ENCODE measurements at regions not wholly inside any gene's neighbourhood (a gene's known extent, or its start where the extent isn't known, plus 50 kb on each side); places are given as distances from the start of the nearest gene placed in this dataset.
"Not testable (repeated sequence)": the region's sequence is repeated elsewhere in the genome, so short reads cannot be mapped to it uniquely, and the experiment has no call there.

GRCh38 chr13:64480672-64481071 is 2749.5 kb downstream of the PCDH9 start:
- no peak overlapping the region for H3K27ac ChIP-seq (ENCODE audit: low read length)
- H3K27me3 ChIP-seq (ENCODE audit: insufficient read depth, low read length), result no peaks in the 10 kb centered on the region
- no peak overlapping the region for H3K9ac ChIP-seq (ENCODE audit: low read depth, low read length)
- H3K4me1 ChIP-seq (ENCODE audit: insufficient read depth, low read length), result peaks cover 11% of the 10 kb centered on the region
- no peaks in the 10 kb centered on the region for H3K36me3 ChIP-seq (ENCODE audit: insufficient read depth, low read depth, low read length)
- no peak overlapping the region for H3K4me3 ChIP-seq (ENCODE audit: low read length)
- H3K9me3 ChIP-seq (ENCODE audit: insufficient read depth, low read depth, low read length), result no peaks in the 10 kb centered on the region

GRCh38 chr13:64480211-64480610 is 2749.9 kb downstream of the PCDH9 start:
- Histone ChIP-seq H3K9ac (ENCODE audit: low read depth, low read length) (no peak overlapping the region), H3K4me1 (ENCODE audit: insufficient read depth, low read length) (peaks cover 11% of the 10 kb centered on the region), H3K36me3 (ENCODE audit: insufficient read depth, low read depth, low read length) (no peaks in the 10 kb centered on the region), H3K4me3 (ENCODE audit: low read length) (no peak overlapping the region), H3K27ac (ENCODE audit: low read length) (no peak overlapping the region), H3K9me3 (ENCODE audit: insufficient read depth, low read depth, low read length) (no peaks in the 10 kb centered on the region), H3K27me3 (ENCODE audit: insufficient read depth, low read length) (no peaks in the 10 kb centered on the region)

- H3K27ac ChIP-seq (ENCODE audit: low read length), result no peak overlapping the region
- no peak overlapping the region for H3K4me3 ChIP-seq (ENCODE audit: low read length)
- no peaks in the 10 kb centered on the region for H3K36me3 ChIP-seq (ENCODE audit: insufficient read depth, low read depth, low read length)
- peaks cover 13% of the 10 kb centered on the region for H3K4me1 ChIP-seq (ENCODE audit: insufficient read depth, low read length)
- no peaks in the 10 kb centered on the region for H3K9me3 ChIP-seq (ENCODE audit: insufficient read depth, low read depth, low read length)
- H3K27me3 ChIP-seq (ENCODE audit: insufficient read depth, low read length), result no peaks in the 10 kb centered on the region
- no peak overlapping the region for H3K9ac ChIP-seq (ENCODE audit: low read depth, low read length)
Observed at GRCh38 chr13:64477146-64477545, 2753.0 kb downstream of the PCDH9 start.

- peaks cover 19% of the 10 kb centered on the region for H3K4me1 ChIP-seq (ENCODE audit: insufficient read depth, low read length)
- not testable (repeated sequence) for H3K9me3 ChIP-seq (ENCODE audit: insufficient read depth, low read depth, low read length); H3K9ac ChIP-seq (ENCODE audit: low read depth, low read length); H3K4me3 ChIP-seq (ENCODE audit: low read length); H3K27me3 ChIP-seq (ENCODE audit: insufficient read depth, low read length); H3K36me3 ChIP-seq (ENCODE audit: insufficient read depth, low read depth, low read length); H3K27ac ChIP-seq (ENCODE audit: low read length)
Observed at GRCh38 chr13:64476041-64476568, 2754.0 kb downstream of the PCDH9 start.

GRCh38 chr13:64471916-64472315 is 2758.2 kb downstream of the PCDH9 start:
- H3K36me3 ChIP-seq (ENCODE audit: insufficient read depth, low read depth, low read length), result no peaks in the 10 kb centered on the region
- no peaks in the 10 kb centered on the region for H3K27me3 ChIP-seq (ENCODE audit: insufficient read depth, low read length)
- peaks cover 12% of the 10 kb centered on the region; the same call in 1 of the 2 replicates for H3K4me1 ChIP-seq (ENCODE audit: insufficient read depth, low read length)
- no peak overlapping the region for H3K27ac ChIP-seq (ENCODE audit: low read length)
- no peak overlapping the region for H3K4me3 ChIP-seq (ENCODE audit: low read length)
- no peaks in the 10 kb centered on the region for H3K9me3 ChIP-seq (ENCODE audit: insufficient read depth, low read depth, low read length)
- no peak overlapping the region for H3K9ac ChIP-seq (ENCODE audit: low read depth, low read length)

GRCh38 chr13:64470751-64471150 is 2759.4 kb downstream of the PCDH9 start:
- H3K27me3 ChIP-seq (ENCODE audit: insufficient read depth, low read length), result no peaks in the 10 kb centered on the region
- H3K9ac ChIP-seq (ENCODE audit: low read depth, low read length), result no peak overlapping the region
- H3K27ac ChIP-seq (ENCODE audit: low read length), result no peak overlapping the region
- H3K4me1 ChIP-seq (ENCODE audit: insufficient read depth, low read length), result peaks cover 12% of the 10 kb centered on the region; the same call in 1 of the 2 replicates
- H3K4me3 ChIP-seq (ENCODE audit: low read length), result no peak overlapping the region
- H3K9me3 ChIP-seq (ENCODE audit: insufficient read depth, low read depth, low read length), result no peaks in the 10 kb centered on the region
- no peaks in the 10 kb centered on the region for H3K36me3 ChIP-seq (ENCODE audit: insufficient read depth, low read depth, low read length)

GRCh38 chr13:64459778-64460177 is 2770.4 kb downstream of the PCDH9 start:
- Histone ChIP-seq H3K4me1 (ENCODE audit: insufficient read depth, low read length) (peaks cover 8% of the 10 kb centered on the region), H3K9ac (ENCODE audit: low read depth, low read length) (no peak overlapping the region), H3K27ac (ENCODE audit: low read length) (no peak overlapping the region), H3K4me3 (ENCODE audit: low read length) (no peak overlapping the region), H3K9me3 (ENCODE audit: insufficient read depth, low read depth, low read length) (0 out of 2 replicates have a peak, but pooled peaks cover 3% of the 10 kb centered on the region), H3K27me3 (ENCODE audit: insufficient read depth, low read length) (no peaks in the 10 kb centered on the region), H3K36me3 (ENCODE audit: insufficient read depth, low read depth, low read length) (no peaks in the 10 kb centered on the region)

GRCh38 chr13:64457976-64458375 is 2772.2 kb downstream of the PCDH9 start:
- H3K9me3 ChIP-seq (ENCODE audit: insufficient read depth, low read depth, low read length), result 0 out of 2 replicates have a peak, but pooled peaks cover 1% of the 10 kb centered on the region
- no peak overlapping the region for H3K4me3 ChIP-seq (ENCODE audit: low read length)
- no peak overlapping the region for H3K27ac ChIP-seq (ENCODE audit: low read length)
- no peak overlapping the region for H3K9ac ChIP-seq (ENCODE audit: low read depth, low read length)
- H3K27me3 ChIP-seq (ENCODE audit: insufficient read depth, low read length), result no peaks in the 10 kb centered on the region
- H3K36me3 ChIP-seq (ENCODE audit: insufficient read depth, low read depth, low read length), result no peaks in the 10 kb centered on the region
- H3K4me1 ChIP-seq (ENCODE audit: insufficient read depth, low read length), result peaks cover 8% of the 10 kb centered on the region

- Histone ChIP-seq H3K27me3 (ENCODE audit: insufficient read depth, low read length) (no peaks in the 10 kb centered on the region), H3K4me1 (ENCODE audit: insufficient read depth, low read length) (peaks cover 8% of the 10 kb centered on the region), H3K36me3 (ENCODE audit: insufficient read depth, low read depth, low read length) (no peaks in the 10 kb centered on the region), H3K9me3 (ENCODE audit: insufficient read depth, low read depth, low read length) (no peaks in the 10 kb centered on the region), H3K27ac (ENCODE audit: low read length) (no peak overlapping the region), H3K4me3 (ENCODE audit: low read length) (no peak overlapping the region), H3K9ac (ENCODE audit: low read depth, low read length) (no peak overlapping the region)
Observed at GRCh38 chr13:64455124-64455523, 2775.0 kb downstream of the PCDH9 start.

GRCh38 chr13:64453831-64454230 is 2776.3 kb downstream of the PCDH9 start:
- Histone ChIP-seq H3K27me3 (ENCODE audit: insufficient read depth, low read length) (no peaks in the 10 kb centered on the region), H3K9me3 (ENCODE audit: insufficient read depth, low read depth, low read length) (no peaks in the 10 kb centered on the region), H3K9ac (ENCODE audit: low read depth, low read length) (no peak overlapping the region), H3K4me3 (ENCODE audit: low read length) (no peak overlapping the region), H3K36me3 (ENCODE audit: insufficient read depth, low read depth, low read length) (no peaks in the 10 kb centered on the region), H3K4me1 (ENCODE audit: insufficient read depth, low read length) (peaks cover 8% of the 10 kb centered on the region), H3K27ac (ENCODE audit: low read length) (no peak overlapping the region)

GRCh38 chr13:64446372-64446771 is 2783.8 kb downstream of the PCDH9 start:
- Histone ChIP-seq H3K27ac (ENCODE audit: low read length) (no peak overlapping the region), H3K4me1 (ENCODE audit: insufficient read depth, low read length) (no peaks in the 10 kb centered on the region), H3K36me3 (ENCODE audit: insufficient read depth, low read depth, low read length) (no peaks in the 10 kb centered on the region), H3K27me3 (ENCODE audit: insufficient read depth, low read length) (no peaks in the 10 kb centered on the region), H3K4me3 (ENCODE audit: low read length) (no peak overlapping the region), H3K9me3 (ENCODE audit: insufficient read depth, low read depth, low read length) (no peaks in the 10 kb centered on the region), H3K9ac (ENCODE audit: low read depth, low read length) (no peak overlapping the region)

GRCh38 chr13:64441740-64442139 is 2788.4 kb downstream of the PCDH9 start:
- Histone ChIP-seq H3K4me1 (ENCODE audit: insufficient read depth, low read length) (peaks cover 19% of the 10 kb centered on the region), H3K36me3 (ENCODE audit: insufficient read depth, low read depth, low read length) (no peaks in the 10 kb centered on the region), H3K27me3 (ENCODE audit: insufficient read depth, low read length) (no peaks in the 10 kb centered on the region), H3K9me3 (ENCODE audit: insufficient read depth, low read depth, low read length) (no peaks in the 10 kb centered on the region), H3K9ac (ENCODE audit: low read depth, low read length) (no peak overlapping the region), H3K27ac (ENCODE audit: low read length) (no peak overlapping the region), H3K4me3 (ENCODE audit: low read length) (no peak overlapping the region)
